ENCODE measurements at regions not wholly inside any gene's neighbourhood (a gene's known extent, or its start where the extent isn't known, plus 50 kb on each side); places are given as distances from the start of the nearest gene placed in this dataset.

GRCh38 chr3:196141052-196141865, 59.4 kb upstream of the TFRC start:
- DNase-seq (ENCODE audit: low read depth in 1 of 2, low spot score in 1 of 2) (no peak), FAIRE-seq (no peak), ATAC-seq (no peak)
- ChIA-PET POLR2A (no interaction called here), CTCF (interaction anchor here (0.7 to 1.2 kb wide), 2 partner anchors 55 to 56 kb away, joined by 3 to 4 read pairs; no protein-coding TSS in a partner anchor)
- no peak for TF ChIP-seq HDAC2 (IDR thresholded peaks at IDR 0.05)
- no peak for TF ChIP-seq PBX3 (IDR thresholded peaks at IDR 0.05)
- TF ChIP-seq HEYL (CRISPR knock-in tag; IDR thresholded peaks at IDR 0.05) = no peak
- no peak for TF ChIP-seq RCOR1 (IDR thresholded peaks at IDR 0.05; ENCODE audit: low read depth, low read length)
- TF ChIP-seq CBX2 (IDR thresholded peaks at IDR 0.05; ENCODE audit: borderline replicate concordance, low read depth) = no peak
- no peak for TF ChIP-seq EHF (CRISPR knock-in tag; IDR thresholded peaks at IDR 0.05)
- no peak for TF ChIP-seq BHLHE40 (IDR thresholded peaks at IDR 0.05; ENCODE audit: low read depth, low read length)
- no peak for TF ChIP-seq POLR2A (IDR thresholded peaks at IDR 0.05; ENCODE audit: low read length)
- no peak for TF ChIP-seq JUNB (IDR thresholded peaks at IDR 0.05)
- TF ChIP-seq, protein P1, sequence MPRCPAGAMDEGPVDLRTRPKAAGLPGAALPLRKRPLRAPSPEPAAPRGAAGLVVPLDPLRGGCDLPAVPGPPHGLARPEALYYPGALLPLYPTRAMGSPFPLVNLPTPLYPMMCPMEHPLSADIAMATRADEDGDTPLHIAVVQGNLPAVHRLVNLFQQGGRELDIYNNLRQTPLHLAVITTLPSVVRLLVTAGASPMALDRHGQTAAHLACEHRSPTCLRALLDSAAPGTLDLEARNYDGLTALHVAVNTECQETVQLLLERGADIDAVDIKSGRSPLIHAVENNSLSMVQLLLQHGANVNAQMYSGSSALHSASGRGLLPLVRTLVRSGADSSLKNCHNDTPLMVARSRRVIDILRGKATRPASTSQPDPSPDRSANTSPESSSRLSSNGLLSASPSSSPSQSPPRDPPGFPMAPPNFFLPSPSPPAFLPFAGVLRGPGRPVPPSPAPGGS (IDR thresholded peaks at IDR 0.05) = no peak
- no peak for TF ChIP-seq E2F6 (IDR thresholded peaks at IDR 0.05; ENCODE audit: borderline replicate concordance, low read depth)
- TF ChIP-seq RARB (CRISPR knock-in tag; IDR thresholded peaks at IDR 0.05) = no peak
- 81% methylated on average over 15 of the region's 15 CpGs for WGBS (ENCODE audit: missing lambda C conversion rate)
- no peaks in the 10 kb centered on the region for H3K4me1 ChIP-seq
- H3K27ac ChIP-seq = no peak overlapping the region
- H3K9me3 ChIP-seq = no peaks in the 10 kb centered on the region
- H3K4me3 ChIP-seq = no peak overlapping the region
- no peak overlapping the region for H3K4me2 ChIP-seq

DNA sequence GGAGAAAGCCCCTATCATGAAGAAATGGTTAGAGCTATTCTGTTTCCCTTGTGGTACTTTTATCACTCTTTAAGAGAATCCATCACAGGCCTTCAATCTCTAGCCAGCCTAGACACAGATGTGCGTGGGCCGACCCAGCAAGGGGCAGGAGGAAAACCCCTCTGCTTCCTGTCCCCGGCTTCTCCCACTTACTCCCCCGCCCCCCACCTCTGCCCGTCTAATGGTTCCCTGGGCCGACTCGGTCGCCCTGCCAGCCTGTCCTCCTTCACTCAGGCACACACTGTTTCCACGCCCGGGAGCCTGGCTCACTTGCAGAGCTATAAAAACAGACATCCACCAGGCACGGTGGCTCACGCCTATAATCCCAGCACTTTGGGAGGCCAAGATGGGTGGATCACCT, 58.3 kb upstream of the TFRC start:
- POLR2A ChIA-PET = no interaction called here
- DNase-seq (ENCODE audit: low read depth in 1 of 2, low spot score in 1 of 2) = no peak
- H3K4me1 ChIP-seq = no peaks in the 10 kb centered on the region
- no peaks in the 10 kb centered on the region for H3K9me3 ChIP-seq
- FAIRE-seq = no peak
- no peak for ATAC-seq
- H3K4me2 ChIP-seq = no peak overlapping the region
- TF ChIP-seq, protein P2, sequence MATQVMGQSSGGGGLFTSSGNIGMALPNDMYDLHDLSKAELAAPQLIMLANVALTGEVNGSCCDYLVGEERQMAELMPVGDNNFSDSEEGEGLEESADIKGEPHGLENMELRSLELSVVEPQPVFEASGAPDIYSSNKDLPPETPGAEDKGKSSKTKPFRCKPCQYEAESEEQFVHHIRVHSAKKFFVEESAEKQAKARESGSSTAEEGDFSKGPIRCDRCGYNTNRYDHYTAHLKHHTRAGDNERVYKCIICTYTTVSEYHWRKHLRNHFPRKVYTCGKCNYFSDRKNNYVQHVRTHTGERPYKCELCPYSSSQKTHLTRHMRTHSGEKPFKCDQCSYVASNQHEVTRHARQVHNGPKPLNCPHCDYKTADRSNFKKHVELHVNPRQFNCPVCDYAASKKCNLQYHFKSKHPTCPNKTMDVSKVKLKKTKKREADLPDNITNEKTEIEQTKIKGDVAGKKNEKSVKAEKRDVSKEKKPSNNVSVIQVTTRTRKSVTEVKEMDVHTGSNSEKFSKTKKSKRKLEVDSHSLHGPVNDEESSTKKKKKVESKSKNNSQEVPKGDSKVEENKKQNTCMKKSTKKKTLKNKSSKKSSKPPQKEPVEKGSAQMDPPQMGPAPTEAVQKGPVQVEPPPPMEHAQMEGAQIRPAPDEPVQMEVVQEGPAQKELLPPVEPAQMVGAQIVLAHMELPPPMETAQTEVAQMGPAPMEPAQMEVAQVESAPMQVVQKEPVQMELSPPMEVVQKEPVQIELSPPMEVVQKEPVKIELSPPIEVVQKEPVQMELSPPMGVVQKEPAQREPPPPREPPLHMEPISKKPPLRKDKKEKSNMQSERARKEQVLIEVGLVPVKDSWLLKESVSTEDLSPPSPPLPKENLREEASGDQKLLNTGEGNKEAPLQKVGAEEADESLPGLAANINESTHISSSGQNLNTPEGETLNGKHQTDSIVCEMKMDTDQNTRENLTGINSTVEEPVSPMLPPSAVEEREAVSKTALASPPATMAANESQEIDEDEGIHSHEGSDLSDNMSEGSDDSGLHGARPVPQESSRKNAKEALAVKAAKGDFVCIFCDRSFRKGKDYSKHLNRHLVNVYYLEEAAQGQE (IDR thresholded peaks at IDR 0.05) = no peak
- TF ChIP-seq CEBPB (IDR thresholded peaks at IDR 0.05) (no peak), FOSL2 (IDR thresholded peaks at IDR 0.05) (no peak), FOSL2 (CRISPR knock-in tag; IDR thresholded peaks at IDR 0.05) (no peak), EP300 (IDR thresholded peaks at IDR 0.05) (no peak), FOSB (CRISPR knock-in tag; IDR thresholded peaks at IDR 0.05) (no peak), KDM1A (IDR thresholded peaks at IDR 0.05; ENCODE audit: low read depth) (no peak), NR3C1 (IDR thresholded peaks at IDR 0.05) (no peak), CBX2 (IDR thresholded peaks at IDR 0.05; ENCODE audit: borderline replicate concordance, low read depth) (no peak), POLR2A (IDR thresholded peaks at IDR 0.05; ENCODE audit: low read length) (no peak), BHLHE40 (IDR thresholded peaks at IDR 0.05; ENCODE audit: low read depth, low read length) (no peak), JUNB (IDR thresholded peaks at IDR 0.05) (no peak), USF2 (IDR thresholded peaks at IDR 0.05) (no peak), NFE2L2 (conservative IDR thresholded peaks at IDR 0.05; ENCODE audit: low read length) (no peak), RARB (CRISPR knock-in tag; IDR thresholded peaks at IDR 0.05) (no peak), RFX5 (IDR thresholded peaks at IDR 0.05) (no peak), TFCP2L1 (CRISPR knock-in tag; IDR thresholded peaks at IDR 0.05) (no peak), HDAC2 (IDR thresholded peaks at IDR 0.05) (no peak)
- TF ChIP-seq, protein P3, sequence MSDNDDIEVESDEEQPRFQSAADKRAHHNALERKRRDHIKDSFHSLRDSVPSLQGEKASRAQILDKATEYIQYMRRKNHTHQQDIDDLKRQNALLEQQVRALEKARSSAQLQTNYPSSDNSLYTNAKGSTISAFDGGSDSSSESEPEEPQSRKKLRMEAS (IDR thresholded peaks at IDR 0.05) = no peak
- TF ChIP-seq, protein P4, sequence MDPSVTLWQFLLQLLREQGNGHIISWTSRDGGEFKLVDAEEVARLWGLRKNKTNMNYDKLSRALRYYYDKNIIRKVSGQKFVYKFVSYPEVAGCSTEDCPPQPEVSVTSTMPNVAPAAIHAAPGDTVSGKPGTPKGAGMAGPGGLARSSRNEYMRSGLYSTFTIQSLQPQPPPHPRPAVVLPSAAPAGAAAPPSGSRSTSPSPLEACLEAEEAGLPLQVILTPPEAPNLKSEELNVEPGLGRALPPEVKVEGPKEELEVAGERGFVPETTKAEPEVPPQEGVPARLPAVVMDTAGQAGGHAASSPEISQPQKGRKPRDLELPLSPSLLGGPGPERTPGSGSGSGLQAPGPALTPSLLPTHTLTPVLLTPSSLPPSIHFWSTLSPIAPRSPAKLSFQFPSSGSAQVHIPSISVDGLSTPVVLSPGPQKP (IDR thresholded peaks at IDR 0.05; ENCODE audit: low read depth, low read length) = no peak
- CTCF ChIA-PET = interaction anchor here (0.7 kb wide), 2 partner anchors 56 to 220 kb away, joined by 3 read pairs; no protein-coding TSS in a partner anchor
- no peak overlapping the region for H3K4me3 ChIP-seq
- 83% methylated on average over 11 of the region's 12 CpGs for WGBS (ENCODE audit: missing lambda C conversion rate)
- H3K27ac ChIP-seq = no peak overlapping the region

All from A549 (cell line).